HG02588 (cell line): ENCODE measurements at regions not wholly inside any gene's neighbourhood (a gene's known extent, or its start where the extent isn't known, plus 50 kb on each side); places are given as distances from the start of the nearest gene placed in this dataset.
"Not testable (repeated sequence)": the region's sequence is repeated elsewhere in the genome, so short reads cannot be mapped to it uniquely, and the experiment has no call there.

Source experiments
- ATAC-seq: cut with Tn5 transposase; IDR thresholded peaks from one replicate; pipeline ENCODE4 v1.9.1; 2021; ENCODE audit warnings: mild to moderate bottlenecking, moderate library complexity; ENCODE audit not compliant: unreplicated experiment

DNA sequence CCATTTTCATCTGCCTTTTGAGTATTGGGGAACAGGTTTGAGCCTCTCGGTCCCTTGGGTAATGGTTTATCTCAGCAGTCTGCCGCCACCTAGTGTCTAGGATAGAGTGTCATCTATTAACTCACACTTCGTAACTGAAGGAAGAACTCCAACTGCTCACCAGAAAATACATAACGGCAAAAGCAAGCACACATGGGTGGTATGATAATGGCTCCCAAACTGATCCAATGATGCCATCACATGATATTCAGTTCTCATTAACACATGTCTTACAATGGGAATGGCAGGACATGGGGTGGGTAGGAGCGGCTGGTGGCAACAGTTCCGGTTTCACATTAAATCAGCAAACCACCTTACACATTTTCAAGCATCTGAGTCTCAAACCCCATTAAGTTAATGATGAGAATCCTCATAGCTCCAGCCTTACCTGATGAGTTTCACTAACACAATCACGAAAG lies 110.7 kb upstream of the PHACTR1 start:
- peak; percentile 45 for ATAC-seq

DNA sequence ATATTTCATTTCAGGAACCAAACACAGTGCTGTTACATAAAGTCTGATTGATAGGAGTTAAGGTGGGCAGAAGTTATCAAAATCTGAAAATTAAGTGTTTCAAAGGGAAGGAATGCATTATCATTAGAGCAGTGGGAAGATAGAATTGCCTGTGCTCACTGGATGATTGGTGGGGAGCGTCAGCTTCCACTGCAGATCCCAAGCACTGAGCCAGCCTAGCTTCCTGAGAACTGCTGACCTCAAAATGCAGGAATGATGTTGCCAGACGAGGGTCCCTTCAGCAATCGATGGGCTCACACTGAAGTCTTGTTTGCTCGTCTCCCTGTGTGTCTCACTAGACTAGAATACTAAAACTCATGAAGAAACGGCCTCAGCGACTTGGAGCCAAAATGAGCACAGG lies 110.0 kb upstream of the PHACTR1 start:
- ATAC-seq: no peak

GRCh38 chr6:12608016-12608860 lies 108.3 kb upstream of the PHACTR1 start:
- ATAC-seq: peak; percentile 54

- ATAC-seq: peak; percentile 3
These were observed 107.7 kb upstream of the PHACTR1 start for GRCh38 chr6:12608874-12609273.

GRCh38 chr6:12609751-12610150 lies 106.8 kb upstream of the PHACTR1 start:
- ATAC-seq: no peak

DNA sequence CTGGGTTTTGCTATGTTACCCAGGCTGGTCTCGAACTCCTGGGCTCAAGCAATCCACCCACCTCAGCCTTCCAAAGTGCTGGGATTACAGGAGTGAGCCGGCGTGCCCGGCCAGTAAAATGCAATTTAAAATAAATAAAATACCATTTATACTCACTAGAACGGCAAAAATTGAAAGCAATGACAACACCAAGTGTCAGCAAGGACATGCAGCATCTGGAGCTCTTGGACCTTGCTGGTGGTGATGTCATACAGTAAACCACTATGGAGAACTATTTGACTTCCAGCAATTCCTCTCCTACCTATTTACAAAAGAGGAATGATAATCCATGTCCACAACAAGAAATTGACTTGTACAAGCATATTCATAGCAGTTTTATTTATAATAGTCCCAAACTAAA lies 105.7 kb upstream of the PHACTR1 start:
- ATAC-seq: no peak

DNA sequence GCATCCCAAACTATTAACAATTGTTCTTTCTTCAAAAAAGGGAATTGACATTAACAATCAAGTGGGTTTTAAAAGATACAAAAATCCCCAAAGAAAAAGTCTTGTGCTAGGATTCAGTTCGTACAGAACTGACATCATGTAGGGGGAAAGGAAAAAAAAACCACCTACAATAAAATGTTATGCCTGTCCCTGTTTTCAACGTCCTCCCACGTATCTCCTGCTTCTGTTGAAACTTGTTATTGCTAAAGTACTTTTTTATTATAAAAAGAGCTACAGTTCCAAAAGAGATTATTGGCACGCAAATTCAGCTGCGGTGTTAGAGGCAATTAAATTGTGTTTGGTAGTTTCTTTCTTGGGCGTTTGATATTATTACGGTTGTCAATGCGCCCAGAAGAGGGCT lies 102.8 kb upstream of the PHACTR1 start:
- ATAC-seq: no peak

DNA sequence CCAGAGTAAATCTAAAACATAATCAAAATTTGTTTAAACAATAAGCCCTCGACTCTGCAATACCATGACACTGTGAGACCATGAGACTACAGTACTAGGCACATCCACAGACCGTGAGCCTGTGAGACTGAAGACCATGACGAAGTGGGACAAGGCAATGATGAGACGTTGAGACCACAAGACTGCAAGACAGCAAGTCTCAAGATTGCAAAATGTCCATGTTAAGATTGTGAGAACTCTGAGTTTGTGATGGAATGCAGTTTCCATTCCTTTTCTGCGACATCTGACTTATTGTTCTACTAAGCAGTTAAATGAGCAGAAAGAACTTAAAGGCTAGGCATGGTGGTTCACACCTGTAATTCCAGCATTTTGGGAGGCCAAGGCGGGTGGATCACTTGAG lies 102.1 kb upstream of the PHACTR1 start:
- no peak for ATAC-seq

- no peak for ATAC-seq
These were observed 98.3 kb upstream of the PHACTR1 start for GRCh38 chr6:12618296-12618695.

- no peak for ATAC-seq
These were observed 94.8 kb upstream of the PHACTR1 start for GRCh38 chr6:12621754-12622153.

GRCh38 chr6:12622566-12622965 lies 94.0 kb upstream of the PHACTR1 start:
- no peak for ATAC-seq

DNA sequence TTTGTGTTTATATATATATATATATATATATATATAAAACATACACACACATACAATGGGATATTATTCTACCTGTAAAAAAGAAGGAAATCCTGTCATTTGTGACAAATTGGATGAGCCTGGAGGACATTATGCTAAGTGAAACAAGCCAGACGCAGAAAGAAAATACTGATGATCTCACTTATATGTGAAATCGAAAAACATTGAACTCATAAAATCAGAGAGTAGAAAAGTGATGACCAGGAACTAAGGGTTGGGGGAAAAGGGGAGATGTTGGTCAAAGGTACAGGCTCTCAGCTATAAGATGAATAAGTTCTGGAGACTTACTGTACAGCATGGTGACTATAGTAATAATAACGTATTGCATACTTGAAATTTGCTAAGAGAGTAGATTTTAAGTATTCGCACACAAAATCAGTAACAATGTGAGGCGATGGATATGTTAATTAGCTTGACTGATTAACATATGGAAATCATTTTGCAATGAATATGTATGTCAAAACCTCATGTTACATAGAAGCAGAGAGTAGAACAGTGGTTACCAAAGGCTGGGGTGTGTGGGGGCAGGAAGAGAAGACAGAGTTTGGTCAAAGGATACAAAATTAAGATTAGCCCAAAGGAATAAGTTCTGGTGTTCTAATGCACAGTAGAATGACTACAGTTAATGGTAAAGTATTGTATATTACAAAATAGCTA lies 92.3 kb upstream of the PHACTR1 start:
- no peak for ATAC-seq

- ATAC-seq: no peak
These were observed 89.5 kb upstream of the PHACTR1 start for GRCh38 chr6:12627053-12627452.

DNA sequence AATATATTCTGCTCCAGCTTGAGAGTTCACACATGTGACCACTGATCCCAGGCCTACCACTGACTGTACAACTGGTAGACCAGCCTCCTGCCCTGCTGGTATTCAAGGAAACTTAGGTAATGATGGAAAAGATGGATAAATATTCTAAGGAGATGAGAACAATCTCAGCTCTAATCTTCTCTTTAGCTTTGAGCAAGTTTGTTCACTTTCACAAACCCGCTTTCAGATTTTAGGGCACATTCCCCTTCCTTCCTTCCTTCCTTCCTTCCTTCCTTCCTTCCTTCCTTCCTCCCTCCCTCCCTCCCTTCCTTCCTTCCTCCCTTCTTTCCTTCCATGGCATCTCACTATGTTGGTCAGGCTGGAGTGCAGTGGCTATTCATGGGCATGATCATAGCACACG lies 88.2 kb upstream of the PHACTR1 start:
- ATAC-seq: no peak

DNA sequence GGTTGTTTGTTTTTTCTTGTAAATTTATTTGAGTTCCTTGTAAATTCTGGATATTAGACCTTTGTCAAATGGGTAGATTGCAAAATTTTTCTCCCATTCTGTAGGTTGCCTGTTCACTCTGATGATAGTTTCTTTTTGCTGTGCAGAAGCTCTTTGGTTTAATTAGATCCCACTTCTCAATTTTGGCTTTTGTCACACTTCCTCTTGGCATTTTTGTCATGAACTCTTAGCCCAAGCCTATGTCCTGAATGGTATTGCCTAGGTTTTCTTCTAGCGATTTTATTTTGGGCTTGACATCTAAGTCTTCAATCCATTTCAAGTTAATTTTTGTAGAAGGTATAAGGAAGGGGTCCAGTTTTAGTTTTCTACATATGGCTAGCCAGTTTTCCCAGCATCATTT lies 82.8 kb upstream of the PHACTR1 start:
- not testable (repeated sequence) for ATAC-seq

DNA sequence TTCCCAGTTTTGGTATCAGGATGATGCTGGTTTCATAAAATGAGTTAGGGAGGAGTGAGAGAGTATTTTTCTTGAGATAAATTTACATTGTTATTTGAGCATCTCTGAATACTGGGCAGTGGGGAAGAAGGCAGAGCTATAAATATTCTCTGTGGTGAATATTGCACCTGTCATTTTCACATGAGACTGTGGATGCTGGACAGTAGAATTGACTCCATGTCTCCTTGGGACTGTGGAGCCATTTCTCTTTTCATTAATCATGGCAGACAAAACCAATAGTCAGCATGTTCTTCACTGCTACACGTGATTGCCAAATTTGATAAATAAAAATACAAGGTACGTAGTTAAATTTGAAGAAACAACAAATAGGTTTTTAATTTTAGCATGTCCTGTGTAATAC lies 81.2 kb upstream of the PHACTR1 start:
- ATAC-seq: no peak

- ATAC-seq: no peak
These were observed 80.8 kb upstream of the PHACTR1 start for GRCh38 chr6:12635813-12636212.

- no peak for ATAC-seq
These were observed 80.2 kb upstream of the PHACTR1 start for GRCh38 chr6:12636336-12636735.

DNA sequence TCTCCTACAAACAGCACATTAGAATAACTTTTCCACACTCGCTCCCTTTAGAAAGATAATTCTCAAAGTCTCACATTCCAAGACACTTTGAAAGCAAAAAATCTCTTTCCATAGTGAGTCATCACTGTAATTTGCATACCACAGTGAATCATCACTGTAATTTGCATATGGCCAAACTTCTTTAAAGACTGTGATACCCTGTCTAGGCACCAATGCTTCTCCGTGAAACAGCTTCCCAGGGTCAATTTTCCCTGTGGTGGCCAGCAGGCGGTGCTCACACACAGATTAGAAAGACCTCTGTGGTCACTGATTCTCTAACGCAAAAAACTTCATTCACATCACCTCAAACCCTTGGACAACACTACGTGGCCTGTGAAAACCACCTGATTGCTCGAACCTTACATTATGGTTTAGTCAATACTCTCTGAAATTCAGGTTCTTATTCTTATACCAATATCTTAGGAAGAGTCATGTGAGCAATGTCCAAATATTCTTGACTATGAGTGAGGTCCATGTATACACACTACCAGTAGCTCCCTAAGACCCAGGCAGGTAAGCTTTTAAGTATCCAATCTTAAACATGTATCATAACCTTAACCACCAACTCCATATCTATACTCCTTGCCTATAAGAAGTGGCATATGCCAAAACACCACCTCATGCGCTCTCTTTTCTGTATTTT lies 78.5 kb upstream of the PHACTR1 start:
- ATAC-seq: peak; percentile 65

- ATAC-seq: no peak
These were observed 76.1 kb upstream of the PHACTR1 start for GRCh38 chr6:12640438-12640837.

DNA sequence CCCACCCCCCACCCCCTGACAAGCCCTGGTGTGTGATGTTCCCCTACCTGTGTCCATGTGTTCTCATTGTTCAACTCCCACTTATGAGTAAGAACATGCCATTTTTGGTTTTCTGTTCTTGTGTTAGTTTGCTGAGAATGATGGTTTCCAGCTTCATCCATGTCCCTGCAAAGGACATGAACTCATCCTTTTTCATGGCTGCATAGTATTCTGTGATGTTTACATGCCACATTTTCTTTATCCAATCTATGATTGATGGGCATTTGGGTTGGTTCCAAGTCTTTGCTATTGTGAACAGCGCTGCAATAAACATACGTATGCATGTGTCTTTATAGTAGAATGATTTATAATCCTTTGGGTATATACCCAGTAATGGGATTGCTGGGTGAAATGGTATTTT lies 74.8 kb upstream of the PHACTR1 start:
- not testable (repeated sequence) for ATAC-seq

DNA sequence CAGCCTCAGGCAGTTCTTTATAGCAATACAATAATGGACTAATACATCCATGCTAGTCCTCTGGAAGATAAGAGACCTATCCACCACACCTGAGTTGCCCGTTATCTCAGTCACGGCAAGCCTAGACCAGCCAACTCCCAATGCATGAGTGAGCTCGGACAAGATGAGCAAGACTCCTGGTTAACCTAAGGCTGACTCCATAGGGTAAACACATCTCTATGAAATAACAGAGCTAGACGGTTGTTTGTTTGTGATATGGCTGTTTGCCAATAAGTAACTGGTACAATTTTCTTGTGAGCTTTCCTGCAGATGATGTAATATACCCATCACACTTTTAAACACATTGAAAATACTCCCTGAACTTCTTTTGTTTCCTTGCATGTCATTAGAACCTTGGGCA lies 70.6 kb upstream of the PHACTR1 start:
- ATAC-seq: no peak
